Activated CD4-positive, CD25-positive, alpha-beta regulatory T cell (primary cell): ENCODE measurements at regions not wholly inside any gene's neighbourhood (a gene's known extent, or its start where the extent isn't known, plus 50 kb on each side); places are given as distances from the start of the nearest gene placed in this dataset.
"Not testable (repeated sequence)": the region's sequence is repeated elsewhere in the genome, so short reads cannot be mapped to it uniquely, and the experiment has no call there.

Experiments
- DNase-seq, 4 experiments: peaks; one replicate each; lab custom pipeline; 2025; lab: John Stamatoyannopoulos, UW

DNA sequence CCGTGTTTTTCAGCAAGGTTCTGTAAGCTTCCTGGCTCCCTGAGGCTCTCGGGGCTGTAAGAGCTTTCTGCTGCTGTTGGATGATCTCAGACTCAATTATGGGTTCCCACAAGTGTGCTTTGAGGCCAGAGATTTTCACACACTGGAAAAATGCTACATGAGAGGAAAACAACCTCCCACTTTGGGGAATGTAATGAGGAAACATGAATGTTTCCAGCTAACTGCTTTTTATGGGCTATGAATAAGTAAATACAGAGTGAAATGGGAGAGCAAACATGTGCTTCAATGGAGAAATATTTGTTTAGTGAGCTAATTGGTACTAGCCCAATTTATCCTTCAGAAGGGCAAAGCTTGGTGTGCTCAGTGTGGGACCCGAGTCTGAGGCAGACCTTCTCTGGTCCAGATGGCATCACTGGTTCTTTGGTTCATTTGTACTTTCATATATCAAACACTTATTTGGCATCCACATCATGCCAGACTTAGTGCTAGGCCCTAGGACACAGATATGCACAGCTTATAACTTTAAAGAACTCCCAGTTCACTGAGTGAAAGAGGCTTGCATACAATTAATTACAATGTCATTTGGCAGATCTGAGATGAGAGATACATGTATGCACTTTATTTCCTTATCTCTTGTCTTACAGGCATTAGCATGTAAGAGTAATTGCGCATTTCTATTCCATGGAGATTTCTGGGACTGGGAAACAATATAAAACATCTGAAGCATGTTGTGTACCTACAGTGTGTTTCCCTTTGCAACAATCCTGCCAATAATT, 248.8 kb downstream of the RDH14 start:
- no peak for DNase-seq

DNA sequence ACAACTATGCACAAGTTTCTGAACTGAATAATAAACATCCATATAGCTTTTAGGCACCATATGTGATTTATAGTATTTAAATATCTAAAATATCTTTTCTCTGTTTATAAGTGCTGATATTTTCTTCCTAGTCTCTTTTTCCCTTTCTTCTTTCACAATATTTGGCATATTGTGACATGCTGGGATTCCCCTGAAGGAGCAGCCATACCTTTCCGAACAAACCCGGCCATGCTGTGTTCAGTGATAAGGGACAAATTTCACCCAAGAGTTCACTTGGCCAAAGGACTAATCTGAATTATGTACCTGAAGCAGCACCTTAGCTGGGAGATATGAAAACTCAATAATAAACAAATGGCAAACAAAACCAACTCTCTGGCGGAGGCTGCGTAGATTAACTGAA, 250.8 kb downstream of the RDH14 start:
- no peak for DNase-seq

DNA sequence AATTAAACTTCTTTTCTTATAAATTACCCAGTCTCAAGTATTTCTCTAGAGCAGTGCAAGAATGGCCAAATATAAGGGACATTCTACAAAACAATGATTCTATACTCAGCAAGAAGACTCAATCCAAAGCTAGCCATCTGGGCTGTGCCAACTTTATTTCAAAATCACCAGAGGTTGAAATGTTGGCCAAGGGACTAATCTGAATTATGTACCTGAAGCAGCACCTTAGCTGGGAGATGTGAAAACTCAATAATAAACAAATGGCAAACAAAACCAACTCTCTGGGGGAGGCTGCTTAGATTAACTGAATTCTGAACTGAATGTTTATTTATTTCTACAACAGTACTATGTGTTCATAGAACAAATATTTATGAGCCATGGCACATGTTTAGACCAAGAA, 251.3 kb downstream of the RDH14 start:
- DNase-seq: no peak

DNA sequence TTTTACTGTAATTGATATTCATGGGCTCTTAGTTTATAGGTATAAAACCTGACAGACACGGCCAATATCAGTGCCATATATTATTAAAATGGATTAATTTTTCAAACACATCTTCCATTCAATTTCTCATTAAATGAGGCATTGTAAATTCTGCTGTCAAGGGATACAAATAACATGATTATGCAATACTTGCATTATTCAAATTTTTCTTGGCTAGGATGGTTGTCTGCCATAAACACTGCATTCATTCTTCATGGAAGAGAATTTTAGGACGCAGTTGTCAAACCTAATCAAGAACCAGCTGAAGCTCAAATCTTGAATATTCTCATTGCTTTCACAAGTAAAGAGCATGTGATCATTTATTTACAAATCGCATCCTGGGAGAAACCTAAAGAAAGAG, 255.6 kb downstream of the RDH14 start:
- no peak for DNase-seq

DNA sequence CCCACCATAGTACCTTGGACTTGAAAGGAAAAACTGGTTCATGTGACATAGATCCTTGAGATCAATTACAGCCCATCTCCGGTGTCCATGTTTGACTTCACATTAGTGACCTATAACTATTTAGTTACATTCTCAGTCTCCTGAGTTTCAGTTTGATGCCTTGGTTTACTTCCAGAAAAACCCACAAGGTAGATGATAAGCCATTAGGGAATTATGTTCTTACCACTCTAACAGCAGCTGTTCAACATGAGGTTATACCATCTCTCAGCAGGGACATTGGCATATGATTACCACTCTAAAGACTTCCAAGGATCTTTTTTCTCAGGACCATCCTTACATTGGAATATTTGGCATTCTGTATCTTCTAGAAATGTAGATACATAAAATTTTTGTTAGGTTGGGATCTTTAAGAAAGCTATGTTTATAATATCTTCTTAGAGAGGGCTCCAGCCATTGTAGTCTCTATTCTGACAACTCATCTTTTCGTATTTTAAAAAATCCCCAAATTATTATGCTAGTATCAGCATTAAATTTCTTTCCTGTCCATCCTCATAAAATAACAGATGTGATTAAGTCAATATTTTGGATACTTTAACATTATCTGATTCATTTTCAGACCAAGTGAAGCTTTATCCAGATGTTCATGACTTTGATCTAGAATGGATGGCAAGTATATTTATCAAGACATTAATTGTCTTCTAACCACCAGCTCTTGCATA, 258.9 kb downstream of the RDH14 start:
- DNase-seq: no peak

DNA sequence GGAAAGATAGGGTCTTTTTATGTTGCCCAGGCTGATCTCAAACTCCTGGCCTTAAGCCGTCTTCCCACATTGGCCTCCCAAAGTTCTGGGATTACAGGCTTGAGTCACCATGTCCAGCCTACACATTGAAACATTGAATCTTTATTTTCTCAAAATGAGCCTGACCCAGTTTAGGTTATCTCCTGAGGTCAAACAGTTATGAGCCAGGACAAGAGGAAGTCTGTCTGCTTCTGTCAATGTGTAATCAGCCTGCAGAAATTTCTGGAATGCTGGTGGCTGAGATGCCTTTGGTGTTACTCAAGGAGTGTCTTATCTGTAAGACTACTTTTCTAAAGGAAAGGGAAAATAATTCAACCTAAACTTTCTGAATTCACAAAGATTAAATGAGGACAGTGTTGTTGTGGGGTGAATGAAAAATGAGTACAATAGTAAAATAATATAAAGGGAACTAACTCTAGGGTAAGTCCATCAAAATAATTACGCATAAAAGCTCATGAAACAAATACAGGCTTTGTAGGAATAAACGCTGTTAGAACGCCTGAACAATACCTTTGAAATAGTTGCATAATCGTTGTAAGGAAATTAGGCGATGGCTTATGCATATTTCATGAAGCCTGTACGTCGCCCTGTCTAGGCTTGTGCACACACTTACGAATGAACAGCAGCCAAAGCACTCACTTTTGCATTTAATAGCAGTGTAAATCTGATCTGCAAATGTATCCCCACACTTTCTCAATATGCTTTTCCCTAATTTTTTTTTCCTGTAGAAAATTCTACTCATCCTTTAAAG, 260.8 kb downstream of the RDH14 start:
- no peak for DNase-seq

DNA sequence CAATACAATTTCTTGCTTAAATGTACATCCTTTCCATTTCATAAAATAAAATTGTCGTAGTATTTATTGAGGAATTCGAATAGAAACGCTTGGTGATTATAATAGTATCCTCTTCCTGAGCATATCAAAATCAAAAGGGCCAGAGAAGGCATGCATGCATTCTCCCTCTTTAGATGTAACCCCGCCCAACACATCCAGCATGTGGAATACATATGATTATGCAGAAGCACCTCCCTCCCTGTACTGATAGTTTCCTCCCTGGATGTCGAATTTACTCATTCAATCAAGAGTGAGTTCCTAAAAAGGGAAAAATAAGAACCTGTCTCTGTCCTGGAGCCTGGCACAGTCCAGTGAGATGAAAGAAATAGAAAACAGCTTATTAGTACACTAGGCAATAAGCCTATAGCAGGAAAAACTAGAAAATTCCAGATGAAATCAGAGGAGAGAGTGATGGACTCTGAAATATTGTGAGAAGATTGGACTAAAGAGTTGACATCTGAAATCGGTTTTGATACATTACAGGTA, 262.9 kb downstream of the RDH14 start:
- no peak for DNase-seq

DNA sequence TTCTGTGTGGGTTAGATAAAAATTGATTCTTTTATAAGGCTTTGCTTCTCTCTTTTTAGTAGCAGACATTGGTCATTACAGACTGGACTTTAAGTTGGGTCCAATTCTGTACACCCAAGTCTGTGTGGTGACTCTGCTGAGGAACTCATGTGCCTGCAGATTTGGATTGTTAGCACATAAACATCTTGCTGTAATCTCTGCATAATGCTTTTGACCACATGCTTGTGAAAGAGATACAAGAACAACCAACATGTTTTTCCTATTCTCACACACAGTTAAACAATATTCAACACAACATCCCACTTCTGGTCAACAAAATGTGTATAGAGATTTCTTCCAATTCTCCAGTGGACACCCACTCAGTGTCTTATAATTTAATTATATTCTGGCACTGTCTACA, 270.1 kb downstream of the RDH14 start:
- DNase-seq: no peak

DNA sequence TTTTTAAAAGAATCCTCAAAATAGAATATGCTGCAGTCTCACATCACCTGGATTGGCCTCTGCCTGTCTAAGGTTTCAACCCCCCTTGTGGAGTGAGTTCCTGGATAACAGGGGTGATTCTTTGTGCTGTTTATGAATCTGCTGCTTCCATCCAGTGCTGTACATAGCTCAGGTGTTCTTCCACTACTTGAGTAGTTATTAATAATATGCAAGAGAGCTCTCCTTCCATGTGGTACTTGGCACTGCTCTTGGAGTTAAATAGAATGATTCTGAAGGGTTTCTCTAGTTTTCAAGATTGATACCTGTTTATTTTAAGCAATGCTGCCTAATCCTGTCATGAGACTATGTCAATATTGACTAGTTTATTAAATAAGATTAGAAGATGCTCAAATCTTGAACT, 273.6 kb downstream of the RDH14 start:
- no peak for DNase-seq

DNA sequence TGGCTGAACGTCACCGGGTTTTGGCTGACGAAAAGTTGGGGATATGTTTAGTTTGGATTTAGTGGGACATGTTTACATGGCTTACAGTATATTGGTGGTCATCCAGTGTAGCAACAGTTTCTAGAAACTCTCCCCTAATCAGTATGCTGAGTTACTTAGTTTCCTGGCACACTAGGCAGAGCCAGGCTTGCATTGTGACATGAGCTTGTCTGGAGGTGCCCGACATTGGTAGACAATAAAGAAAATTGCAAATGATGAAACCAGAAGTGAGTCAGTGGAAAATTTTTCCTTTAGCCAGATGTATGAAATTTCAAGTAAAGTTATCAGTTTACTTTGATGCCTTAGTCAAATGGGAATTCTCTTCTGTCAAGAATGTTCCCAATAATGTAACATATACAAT, 276.1 kb downstream of the RDH14 start:
- no peak for DNase-seq

DNA sequence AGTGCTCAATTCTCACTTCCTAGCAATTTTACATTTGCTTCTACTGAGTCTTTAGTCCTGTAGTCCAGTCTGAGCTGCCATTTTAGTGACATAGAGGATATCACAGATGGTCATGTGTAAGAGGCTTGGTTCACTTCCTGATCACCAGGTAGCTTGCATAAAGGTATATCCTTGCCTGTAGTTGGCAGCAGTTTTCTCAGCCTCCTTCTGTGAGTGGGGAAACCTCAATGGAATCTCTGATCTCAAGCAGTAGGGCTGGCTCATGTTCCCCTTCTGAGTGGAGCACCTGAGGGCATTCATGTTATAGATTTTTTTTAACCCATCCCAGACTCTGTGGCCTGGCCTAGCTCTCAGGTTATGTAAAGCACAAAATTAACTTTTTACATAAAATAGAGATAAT, 278.4 kb downstream of the RDH14 start:
- no peak for DNase-seq

DNA sequence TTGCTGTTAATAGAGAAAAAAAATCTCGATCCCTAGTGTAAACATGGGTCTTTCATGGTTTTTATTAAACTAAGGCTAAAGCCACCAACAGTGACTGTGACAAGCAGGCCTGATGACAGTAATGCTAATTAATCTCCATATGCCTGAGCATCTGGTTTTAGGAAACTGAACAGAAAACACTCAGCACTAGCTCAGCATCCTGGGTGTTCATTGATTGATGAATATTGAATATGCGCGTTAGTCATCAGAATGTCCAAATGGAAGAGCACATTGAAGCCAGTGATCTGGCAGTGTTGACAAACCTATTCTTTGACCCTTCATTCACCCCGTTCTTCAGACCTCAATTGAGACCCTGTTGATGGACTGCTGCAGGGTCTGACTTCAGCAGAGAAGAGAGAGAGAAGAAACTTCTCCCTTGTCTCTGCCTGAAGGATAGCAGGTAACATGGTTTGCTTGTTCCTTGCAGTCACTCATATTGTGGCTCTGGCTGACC, 283.8 kb downstream of the RDH14 start:
- DNase-seq: no peak

DNA sequence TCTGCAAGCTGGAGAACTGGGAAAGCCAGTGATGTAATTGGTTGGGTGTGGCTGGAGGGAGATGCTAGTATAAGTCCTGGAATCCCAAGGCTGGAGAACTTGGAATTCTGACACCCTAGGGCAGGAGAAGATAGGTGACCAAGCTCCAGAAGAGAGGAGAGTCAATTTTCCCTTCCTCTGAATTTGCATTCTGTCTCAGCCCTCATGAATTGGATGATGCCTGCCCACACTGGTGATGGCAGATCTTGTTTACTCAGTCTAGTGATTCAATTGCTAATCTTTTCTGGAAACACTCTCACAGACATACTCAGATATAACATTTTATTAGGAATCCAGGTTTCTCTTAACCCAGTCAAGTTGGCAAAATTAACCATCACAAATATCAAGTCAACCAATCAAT, 287.2 kb downstream of the RDH14 start:
- no peak for DNase-seq

DNA sequence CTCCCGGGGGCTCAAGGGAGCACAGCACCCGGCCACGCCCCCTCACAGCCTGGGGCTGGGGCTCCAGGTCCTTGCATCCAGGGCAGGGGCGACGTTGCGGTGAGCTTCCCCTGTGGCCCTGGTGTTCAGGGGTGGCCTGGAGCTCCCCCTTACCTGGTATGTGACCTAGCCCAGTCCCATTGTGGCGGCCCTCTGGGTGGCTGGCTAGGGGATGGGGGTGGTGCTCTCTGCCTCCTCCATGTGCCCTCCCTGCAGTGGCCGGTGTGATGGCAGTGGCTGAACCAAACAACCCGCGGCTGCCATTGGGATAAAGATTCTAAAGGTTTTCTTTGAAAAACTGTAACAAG, 288.3 kb downstream of the RDH14 start:
- no peak for DNase-seq

DNA sequence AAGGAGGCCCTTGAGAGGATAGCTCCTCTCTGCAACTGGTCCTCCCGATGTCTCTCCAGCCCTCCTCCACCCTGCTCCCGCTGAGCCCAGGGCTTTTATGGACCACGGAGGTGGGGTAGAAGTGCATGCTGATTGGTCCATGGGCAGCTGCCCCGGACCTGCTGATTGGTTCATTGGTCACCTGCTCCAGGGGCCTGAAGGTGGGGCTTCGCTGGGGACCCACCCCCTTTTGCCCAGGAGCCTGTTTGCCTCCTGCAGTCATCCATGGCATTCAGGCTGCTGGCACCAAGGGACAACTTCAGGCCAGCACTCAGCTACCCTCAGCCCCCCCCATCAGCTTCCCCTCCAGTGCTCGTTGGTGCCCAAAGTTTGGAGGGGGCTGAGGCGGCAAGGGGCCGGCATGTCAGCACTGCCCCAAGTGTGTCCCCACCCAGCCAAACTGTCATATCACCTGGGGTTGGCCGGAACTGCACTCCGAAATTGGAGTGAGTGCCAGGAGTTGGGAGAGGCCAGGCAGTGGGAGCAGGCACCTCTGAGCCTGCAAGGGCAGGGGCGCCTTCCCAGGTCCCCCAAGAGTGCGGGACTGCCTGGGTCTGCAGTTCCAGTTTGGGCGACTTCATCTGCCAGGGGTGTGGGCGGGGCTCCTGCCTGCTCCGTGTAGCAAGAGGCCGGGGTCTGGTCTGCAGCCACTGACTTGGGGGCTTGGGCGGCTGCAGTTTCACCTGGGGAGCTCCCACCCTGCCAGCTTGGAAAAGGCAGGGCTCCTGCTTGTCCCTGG, 288.9 kb downstream of the RDH14 start:
- no peak for DNase-seq

DNA sequence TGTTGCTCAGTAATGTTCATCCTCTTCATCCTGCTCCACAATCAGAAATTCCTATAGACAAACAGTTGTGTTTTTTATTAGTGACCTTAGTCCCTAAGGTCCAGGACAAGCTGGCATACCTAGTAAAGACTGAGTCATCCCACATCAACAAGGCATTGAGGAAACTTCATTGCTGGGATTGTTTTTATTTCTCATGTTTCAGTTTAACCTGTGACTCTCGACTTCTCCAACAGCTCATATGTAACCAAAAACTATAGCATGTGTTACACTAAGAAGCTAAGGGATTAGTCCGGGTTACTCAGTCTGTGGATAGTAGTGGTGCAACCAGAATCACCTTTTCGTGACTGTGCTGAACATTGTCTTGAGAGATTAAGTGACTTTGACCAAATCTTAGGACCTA, 292.1 kb downstream of the RDH14 start:
- no peak for DNase-seq

DNA sequence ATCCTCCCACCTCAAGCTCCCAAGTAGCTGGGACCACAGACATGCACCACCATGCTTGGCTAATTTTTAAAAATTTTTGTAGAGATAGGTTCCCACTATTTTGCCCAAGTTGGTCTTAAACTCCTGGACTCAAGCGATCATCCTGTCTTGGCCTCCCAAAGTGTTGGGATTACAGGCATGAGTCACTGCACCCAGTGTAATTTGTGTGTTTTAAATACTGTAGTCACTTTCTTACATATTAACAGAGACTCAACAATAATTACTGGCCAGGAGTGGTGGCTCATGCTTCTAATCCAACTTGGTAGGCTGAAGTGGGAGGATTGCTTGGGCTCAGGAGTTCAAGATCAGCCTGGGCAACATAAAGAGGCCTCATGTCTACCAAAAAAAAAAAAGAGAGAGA, 293.0 kb downstream of the RDH14 start:
- no peak for DNase-seq

DNA sequence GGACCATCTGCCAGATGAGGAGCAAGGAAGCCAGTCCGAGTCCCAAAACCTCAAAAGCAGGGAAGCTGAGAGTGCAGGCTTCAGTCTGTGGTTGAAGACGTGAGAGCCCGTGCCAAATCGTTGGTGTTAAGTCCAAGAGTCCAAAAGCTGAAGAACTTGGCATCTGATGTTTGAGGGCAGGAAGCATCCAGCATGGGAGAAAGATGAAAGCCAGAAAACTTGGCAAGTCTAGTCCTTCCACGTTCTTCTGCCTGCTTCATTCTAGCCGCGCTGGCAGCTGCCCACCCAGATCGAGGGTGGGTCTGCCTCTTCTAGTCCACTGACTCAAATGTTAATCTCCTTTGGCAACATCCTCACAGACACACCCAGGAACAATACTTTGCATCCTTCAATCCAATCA, 293.8 kb downstream of the RDH14 start:
- DNase-seq: not testable (repeated sequence)

DNA sequence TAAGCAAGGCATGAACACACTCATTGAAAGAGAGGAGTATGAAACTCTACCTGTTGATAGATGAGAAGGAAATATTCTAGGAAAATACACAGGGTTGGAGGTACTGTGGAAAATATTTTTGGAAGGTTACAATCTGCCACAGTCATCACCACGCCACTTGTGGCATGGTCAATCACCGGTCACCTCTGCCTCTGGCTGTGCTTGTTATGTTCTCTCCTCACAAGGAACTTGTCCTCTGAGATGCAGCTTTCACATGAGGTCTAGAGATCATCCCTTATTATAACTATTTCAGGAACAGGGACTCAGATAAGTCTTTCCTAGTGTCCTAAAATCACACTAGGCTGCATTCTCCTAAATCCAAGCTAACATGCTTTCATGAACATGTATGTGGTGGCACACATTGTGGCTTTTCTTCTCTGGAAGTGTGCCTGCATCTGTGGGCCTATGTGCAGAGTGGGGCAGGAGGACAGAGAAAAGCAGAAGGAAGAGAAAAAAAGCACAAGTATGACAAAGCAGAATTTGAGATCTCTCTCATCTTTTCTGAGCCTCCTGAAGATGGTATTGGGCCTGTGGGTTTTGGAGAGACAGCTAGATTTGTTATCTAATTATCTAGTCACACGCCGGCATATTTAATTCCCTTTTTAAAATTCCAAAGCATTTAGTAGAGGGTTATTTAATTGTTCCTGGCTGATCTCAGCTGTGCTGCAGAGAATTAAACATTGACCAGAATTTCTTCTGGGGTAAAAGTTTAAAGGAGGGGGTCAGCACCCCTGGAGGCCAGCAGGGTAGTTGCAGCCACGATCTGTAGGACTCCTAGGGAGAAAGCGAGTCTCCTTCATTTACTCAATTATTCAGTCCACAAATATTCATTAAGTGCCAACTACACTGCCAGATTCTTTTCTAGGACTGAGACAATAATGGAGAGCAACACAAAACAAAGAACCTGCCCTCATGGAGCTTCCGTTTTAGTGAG, 294.6 kb downstream of the RDH14 start:
- DNase-seq: no peak

DNA sequence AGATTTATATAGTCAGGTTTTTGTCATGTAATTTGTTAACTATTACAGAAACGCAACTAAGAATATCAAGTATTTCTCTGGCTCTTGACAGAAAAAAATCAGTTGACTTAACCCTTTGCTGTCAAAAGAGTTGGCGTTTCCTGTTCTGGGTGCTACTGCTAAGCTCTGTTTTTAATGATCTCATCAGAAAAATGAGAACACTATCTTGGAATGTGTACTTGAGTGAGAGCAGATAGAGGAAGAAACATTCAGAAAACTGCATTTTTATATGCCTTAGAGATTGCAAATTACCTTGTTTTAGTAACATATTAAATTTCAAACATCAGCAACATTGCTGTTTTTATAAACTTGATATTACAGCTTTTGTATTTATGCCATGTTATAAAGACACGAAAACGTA, 297.9 kb downstream of the RDH14 start:
- no peak for DNase-seq
